IMR-90 (cell line): ENCODE measurements at regions not wholly inside any gene's neighbourhood (a gene's known extent, or its start where the extent isn't known, plus 50 kb on each side); places are given as distances from the start of the nearest gene placed in this dataset.

ENCODE experiments used
- CEBPB ChIP-seq: IDR thresholded peaks from 2 replicates; pipeline ENCODE4 v1.6.1; 2012; ENCODE audit warnings: low read depth, low read length, improper control_type of control experiment
- NFE2L2 ChIP-seq: fragments of 150-350 bp; IDR thresholded peaks from 2 replicates; pipeline ENCODE4 v1.6.1; 2016; ENCODE audit warnings: low read depth, mild to moderate bottlenecking, low read length
- POLR2A ChIP-seq: IDR thresholded peaks from 2 replicates; pipeline ENCODE4 v1.6.1; 2012; ENCODE audit warnings: mild to moderate bottlenecking, low read depth, low read length
- RFX5 ChIP-seq: IDR thresholded peaks from 2 replicates; pipeline ENCODE4 v1.8.0; 2012; ENCODE audit warnings: low read depth, mild to moderate bottlenecking, low read length, moderate library complexity
- TF ChIP-seq, protein P1 (sequence below): conservative IDR thresholded peaks from 2 replicates; pipeline ENCODE4 v1.5.1; 2012; ENCODE audit warnings: mild to moderate bottlenecking, low read depth, low read length, improper control_type of control experiment
- TF ChIP-seq, protein P2 (sequence below): fragments of 150-350 bp; IDR thresholded peaks from 2 replicates; pipeline ENCODE4 v1.6.1; 2017; ENCODE audit warnings: mild to moderate bottlenecking, antibody characterized with exemption, low read length, low read depth

DNA sequence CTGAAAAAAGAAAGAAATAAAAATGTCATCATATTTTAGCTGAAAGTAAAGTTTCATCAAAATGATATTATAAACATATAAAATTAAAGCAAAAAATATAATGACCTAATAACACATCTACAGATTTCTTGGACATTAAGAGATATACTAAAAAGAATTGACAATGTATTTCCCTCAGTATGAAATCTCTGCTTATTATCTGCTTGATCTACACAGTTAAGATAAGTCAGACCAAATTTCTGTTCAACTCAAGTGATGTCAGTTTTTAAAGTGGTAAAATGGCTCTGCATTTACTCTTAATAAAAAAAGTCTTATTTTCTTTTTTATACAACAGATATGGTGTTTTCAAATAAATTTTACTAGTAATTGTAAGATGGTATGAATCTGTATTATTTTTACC, 159.4 kb upstream of the SEMA3A start:
- TF ChIP-seq, protein P1, sequence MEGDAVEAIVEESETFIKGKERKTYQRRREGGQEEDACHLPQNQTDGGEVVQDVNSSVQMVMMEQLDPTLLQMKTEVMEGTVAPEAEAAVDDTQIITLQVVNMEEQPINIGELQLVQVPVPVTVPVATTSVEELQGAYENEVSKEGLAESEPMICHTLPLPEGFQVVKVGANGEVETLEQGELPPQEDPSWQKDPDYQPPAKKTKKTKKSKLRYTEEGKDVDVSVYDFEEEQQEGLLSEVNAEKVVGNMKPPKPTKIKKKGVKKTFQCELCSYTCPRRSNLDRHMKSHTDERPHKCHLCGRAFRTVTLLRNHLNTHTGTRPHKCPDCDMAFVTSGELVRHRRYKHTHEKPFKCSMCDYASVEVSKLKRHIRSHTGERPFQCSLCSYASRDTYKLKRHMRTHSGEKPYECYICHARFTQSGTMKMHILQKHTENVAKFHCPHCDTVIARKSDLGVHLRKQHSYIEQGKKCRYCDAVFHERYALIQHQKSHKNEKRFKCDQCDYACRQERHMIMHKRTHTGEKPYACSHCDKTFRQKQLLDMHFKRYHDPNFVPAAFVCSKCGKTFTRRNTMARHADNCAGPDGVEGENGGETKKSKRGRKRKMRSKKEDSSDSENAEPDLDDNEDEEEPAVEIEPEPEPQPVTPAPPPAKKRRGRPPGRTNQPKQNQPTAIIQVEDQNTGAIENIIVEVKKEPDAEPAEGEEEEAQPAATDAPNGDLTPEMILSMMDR, result no peak
- no peak for TF ChIP-seq CEBPB
- no peak for TF ChIP-seq RFX5
- TF ChIP-seq POLR2A, result no peak
- no peak for TF ChIP-seq NFE2L2
- TF ChIP-seq, protein P2, sequence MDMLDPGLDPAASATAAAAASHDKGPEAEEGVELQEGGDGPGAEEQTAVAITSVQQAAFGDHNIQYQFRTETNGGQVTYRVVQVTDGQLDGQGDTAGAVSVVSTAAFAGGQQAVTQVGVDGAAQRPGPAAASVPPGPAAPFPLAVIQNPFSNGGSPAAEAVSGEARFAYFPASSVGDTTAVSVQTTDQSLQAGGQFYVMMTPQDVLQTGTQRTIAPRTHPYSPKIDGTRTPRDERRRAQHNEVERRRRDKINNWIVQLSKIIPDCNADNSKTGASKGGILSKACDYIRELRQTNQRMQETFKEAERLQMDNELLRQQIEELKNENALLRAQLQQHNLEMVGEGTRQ, result no peak
